Renal cortical epithelial cell (primary cell): ENCODE measurements at regions not wholly inside any gene's neighbourhood (a gene's known extent, or its start where the extent isn't known, plus 50 kb on each side); places are given as distances from the start of the nearest gene placed in this dataset.

Experiments
- DNase-seq: peaks from one replicate; pipeline ENCODE4 v3.0.0-alpha.2; 2011; ENCODE audit warnings: low read depth

GRCh38 chr20:39491711-39492110, 529.6 kb downstream of the DHX35 start:
- no peak for DNase-seq

- DNase-seq: no peak
Measured at GRCh38 chr20:39489986-39490560, 527.9 kb downstream of the DHX35 start.

GRCh38 chr20:39480276-39481043, 518.3 kb downstream of the DHX35 start:
- DNase-seq: no peak

- DNase-seq: no peak
Measured at GRCh38 chr20:39479196-39479810, 517.2 kb downstream of the DHX35 start.

- no peak for DNase-seq
Measured at GRCh38 chr20:39474879-39475278, 512.7 kb downstream of the DHX35 start.

- DNase-seq: no peak
Measured at GRCh38 chr20:39473536-39473935, 511.4 kb downstream of the DHX35 start.

GRCh38 chr20:39468703-39469102, 506.6 kb downstream of the DHX35 start:
- DNase-seq: no peak

- DNase-seq: no peak
Measured at GRCh38 chr20:39464238-39464637, 502.1 kb downstream of the DHX35 start.

GRCh38 chr20:39462416-39462945, 500.3 kb downstream of the DHX35 start:
- DNase-seq: no peak

GRCh38 chr20:39458452-39458851, 496.3 kb downstream of the DHX35 start:
- no peak for DNase-seq

- DNase-seq: no peak
Measured at GRCh38 chr20:39453890-39454289, 491.7 kb downstream of the DHX35 start.

- DNase-seq: no peak
Measured at GRCh38 chr20:39452583-39453340, 490.6 kb downstream of the DHX35 start.

GRCh38 chr20:39451386-39451785, 489.2 kb downstream of the DHX35 start:
- no peak for DNase-seq

GRCh38 chr20:39446397-39446796, 484.3 kb downstream of the DHX35 start:
- no peak for DNase-seq

GRCh38 chr20:39445095-39445494, 483.0 kb downstream of the DHX35 start:
- DNase-seq: no peak

- no peak for DNase-seq
Measured at GRCh38 chr20:39433466-39433865, 471.3 kb downstream of the DHX35 start.

- DNase-seq: no peak
Measured at GRCh38 chr20:39431091-39431880, 469.1 kb downstream of the DHX35 start.

- no peak for DNase-seq
Measured at GRCh38 chr20:39429726-39430125, 467.6 kb downstream of the DHX35 start.

- DNase-seq: no peak
Measured at GRCh38 chr20:39424962-39425678, 463.0 kb downstream of the DHX35 start.

- no peak for DNase-seq
Measured at GRCh38 chr20:39421571-39422105, 459.5 kb downstream of the DHX35 start.
